ENCODE measurements at regions not wholly inside any gene's neighbourhood (a gene's known extent, or its start where the extent isn't known, plus 50 kb on each side); places are given as distances from the start of the nearest gene placed in this dataset.

DNA sequence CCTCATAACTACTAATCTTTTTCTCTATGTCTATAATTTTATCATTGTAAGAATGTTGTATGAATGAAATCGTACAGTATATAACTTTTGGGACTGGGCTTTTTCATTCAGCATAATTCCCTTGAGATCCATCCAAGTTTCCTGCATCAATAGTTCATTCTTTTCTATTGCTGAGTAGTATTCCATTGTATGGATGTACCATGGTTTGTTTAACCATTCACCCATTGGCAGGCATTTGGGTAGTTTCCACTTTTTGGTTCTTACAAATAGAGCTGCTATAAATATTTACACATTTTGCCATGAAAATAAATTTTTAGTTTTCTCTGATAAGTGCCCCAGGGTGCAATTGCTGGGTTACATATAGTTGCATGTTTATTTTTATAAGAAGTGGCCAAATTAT, 659.8 kb downstream of the RAPGEF2 start:
- TF ChIP-seq POLR2A (IDR thresholded peaks at IDR 0.05; ENCODE audit: low read length) (no peak), GATA1 (IDR thresholded peaks at IDR 0.05; ENCODE audit: low read depth, low read length) (no peak)

Measured in erythroblast (primary cell).